Tibial nerve (tissue), 4 donors: ENCODE measurements at regions not wholly inside any gene's neighbourhood (a gene's known extent, or its start where the extent isn't known, plus 50 kb on each side); places are given as distances from the start of the nearest gene placed in this dataset.

ENCODE experiments used
- DNase-seq, 2 donors: peaks; one replicate each; pipeline ENCODE4 v3.0.0-alpha.2; 2019; ENCODE audit warnings: low spot score in 2 of 2
- H3K27ac ChIP-seq, 4 donors: fragments of 200-600 bp; sonication (generic) in 3 of 4; one replicate each; pipeline ENCODE4 v1.5.1; 2017 to 2019; ENCODE audit warnings: mild to moderate bottlenecking in 1 of 4
- H3K27me3 ChIP-seq, 2 donors: fragments of 200-600 bp; sonication (generic) in 1 of 2; one replicate each; pipeline versions ENCODE4 v1.5.1 to v1.6.0; 2017 to 2019
- H3K36me3 ChIP-seq, 3 donors: fragments of 200-600 bp; sonication (generic); one replicate each; pipeline ENCODE4 v1.5.1; 2018 to 2019
- H3K4me1 ChIP-seq, 4 donors: fragments of 200-600 bp; sonication (generic) in 3 of 4; one replicate each; pipeline ENCODE4 v1.5.1; 2017 to 2019
- H3K4me3 ChIP-seq, 4 donors: fragments of 200-600 bp; sonication (generic) in 3 of 4; one replicate each; pipeline ENCODE4 v1.5.1; 2017 to 2019; ENCODE audit warnings: mild to moderate bottlenecking in 1 of 4, moderate library complexity in 1 of 4
- H3K9me3 ChIP-seq, 4 donors: fragments of 200-600 bp; sonication (generic) in 3 of 4; one replicate each; pipeline ENCODE4 v1.5.1; 2017 to 2019
- EP300 ChIP-seq, 2 donors: sonication (generic); formaldehyde crosslinking; IDR thresholded peaks; one replicate each; pipeline ENCODE4 v1.6.1; 2017; ENCODE audit warnings: antibody characterized with exemption in 2 of 2, mild to moderate bottlenecking in 1 of 2
- POLR2A ChIP-seq, 2 donors: fragments of 450-650 bp; IDR thresholded peaks; one replicate each; pipeline ENCODE4 v1.6.1; 2017; ENCODE audit warnings: antibody characterized with exemption in 2 of 2, mild to moderate bottlenecking in 2 of 2, moderate library complexity in 2 of 2
- WGBS, 2 donors: methylation state at CpG; one replicate each; pipeline ENCODE4 v1.1.5; 2018; 5-methylcytosine and 5-hydroxymethylcytosine counted together
- TF ChIP-seq, protein P1 (sequence below), 5 experiments: fragments of 200-600 bp in 3 of 5; fragments of 450-650 bp in 2 of 5; sonication (generic) in 3 of 5; IDR thresholded peaks; one replicate each; pipeline ENCODE4 v1.5.1; 2016 to 2019; ENCODE audit warnings: antibody characterized with exemption in 5 of 5, mild to moderate bottlenecking in 3 of 5, moderate library complexity in 2 of 5

DNA sequence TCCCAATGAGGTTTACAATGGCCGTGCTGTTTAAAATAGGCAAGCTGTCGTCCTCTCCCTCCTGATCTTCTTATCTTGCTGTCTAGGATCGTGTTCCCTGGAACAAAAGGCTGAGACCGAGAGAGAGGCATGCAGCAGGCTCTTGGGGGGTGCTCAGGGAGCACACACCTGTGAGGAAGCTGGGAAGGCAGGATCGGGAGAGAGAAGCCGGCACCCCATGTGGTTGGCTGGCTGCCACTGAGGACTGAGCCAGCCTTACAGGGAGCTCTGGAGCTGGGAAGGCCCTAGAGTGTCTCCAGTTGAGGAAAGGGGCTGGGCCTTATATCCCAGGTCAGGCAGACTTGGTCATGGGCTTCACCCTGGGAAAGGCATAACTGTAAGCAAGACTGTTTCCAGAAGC, 184.2 kb downstream of the LY86 start:
- TF ChIP-seq, protein P1, sequence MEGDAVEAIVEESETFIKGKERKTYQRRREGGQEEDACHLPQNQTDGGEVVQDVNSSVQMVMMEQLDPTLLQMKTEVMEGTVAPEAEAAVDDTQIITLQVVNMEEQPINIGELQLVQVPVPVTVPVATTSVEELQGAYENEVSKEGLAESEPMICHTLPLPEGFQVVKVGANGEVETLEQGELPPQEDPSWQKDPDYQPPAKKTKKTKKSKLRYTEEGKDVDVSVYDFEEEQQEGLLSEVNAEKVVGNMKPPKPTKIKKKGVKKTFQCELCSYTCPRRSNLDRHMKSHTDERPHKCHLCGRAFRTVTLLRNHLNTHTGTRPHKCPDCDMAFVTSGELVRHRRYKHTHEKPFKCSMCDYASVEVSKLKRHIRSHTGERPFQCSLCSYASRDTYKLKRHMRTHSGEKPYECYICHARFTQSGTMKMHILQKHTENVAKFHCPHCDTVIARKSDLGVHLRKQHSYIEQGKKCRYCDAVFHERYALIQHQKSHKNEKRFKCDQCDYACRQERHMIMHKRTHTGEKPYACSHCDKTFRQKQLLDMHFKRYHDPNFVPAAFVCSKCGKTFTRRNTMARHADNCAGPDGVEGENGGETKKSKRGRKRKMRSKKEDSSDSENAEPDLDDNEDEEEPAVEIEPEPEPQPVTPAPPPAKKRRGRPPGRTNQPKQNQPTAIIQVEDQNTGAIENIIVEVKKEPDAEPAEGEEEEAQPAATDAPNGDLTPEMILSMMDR (IDR thresholded peaks at IDR 0.05): no peak
- TF ChIP-seq POLR2A (IDR thresholded peaks at IDR 0.05) (no peak), EP300 (IDR thresholded peaks at IDR 0.05) (no peak)
- DNase-seq: no peak
- Histone ChIP-seq H3K9me3 (peaks cover 0 to 10% (median 0%) of the 10 kb centered on the region in 4 donors), H3K36me3 (no peaks in the 10 kb centered on the region), H3K4me3 (no peak overlapping the region), H3K27me3 (no peaks in the 10 kb centered on the region), H3K27ac (no peak overlapping the region), H3K4me1 (no peaks in the 10 kb centered on the region)
- 55 to 57% methylated on average over 6 of the region's 6 CpGs for WGBS, 2 donors

DNA sequence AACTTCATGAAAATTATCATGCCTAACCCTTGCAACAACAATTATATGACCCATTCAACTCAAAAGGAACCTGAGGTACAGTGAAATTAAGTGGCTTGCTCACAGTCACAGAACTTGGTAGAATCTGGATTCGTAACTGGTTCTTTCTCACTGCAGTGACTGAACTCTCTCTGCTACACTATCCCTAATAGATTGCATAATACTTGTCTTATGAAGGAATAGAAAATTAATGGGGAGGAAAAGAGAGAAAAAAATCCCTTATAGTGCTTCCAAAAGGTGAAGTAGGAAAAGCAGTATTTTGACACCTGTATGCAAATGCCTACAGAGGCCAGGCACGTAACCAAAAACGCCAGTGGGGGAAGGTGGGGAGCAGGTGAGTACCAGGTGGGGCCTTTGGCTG, 186.6 kb downstream of the LY86 start:
- Histone ChIP-seq H3K27ac (no peak overlapping the region), H3K36me3 (no peaks in the 10 kb centered on the region), H3K27me3 (no peaks in the 10 kb centered on the region), H3K4me1 (no peaks in the 10 kb centered on the region), H3K4me3 (no peak overlapping the region), H3K9me3 (peaks cover 0 to 10% (median 0%) of the 10 kb centered on the region in 4 donors)
- no peak for DNase-seq
- WGBS, 2 donors: 83 to 95% methylated on average over 3 of the region's 3 CpGs
- TF ChIP-seq, protein P1 (IDR thresholded peaks at IDR 0.05): no peak
- TF ChIP-seq EP300 (IDR thresholded peaks at IDR 0.05) (no peak), POLR2A (IDR thresholded peaks at IDR 0.05) (no peak)

DNA sequence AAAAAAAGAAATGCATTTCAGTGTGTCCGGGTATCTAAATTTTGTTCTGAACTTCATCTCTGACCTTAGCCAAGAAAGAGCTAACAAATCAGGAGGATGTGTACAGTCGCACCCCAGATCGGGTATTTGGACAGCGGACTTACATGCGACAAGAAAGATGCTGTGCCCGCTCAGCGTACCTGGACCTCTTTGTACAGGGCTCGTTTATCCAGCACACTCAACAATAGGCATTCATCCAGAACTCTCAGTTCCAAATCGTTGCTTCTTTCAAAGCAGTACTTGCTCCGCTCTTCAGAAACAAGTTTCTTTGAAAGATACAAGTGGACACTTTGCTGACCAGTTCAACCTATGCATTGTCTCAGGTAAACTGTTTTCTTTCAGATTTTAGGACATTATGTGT, 191.7 kb downstream of the LY86 start:
- DNase-seq: no peak
- no peaks in the 10 kb centered on the region for H3K36me3 ChIP-seq
- peaks cover 0 to 10% (median 0%) of the 10 kb centered on the region in 4 donors for H3K9me3 ChIP-seq
- H3K4me1 ChIP-seq: peaks cover 0 to 14% (median 0%) of the 10 kb centered on the region in 4 donors
- no peak overlapping the region for H3K4me3 ChIP-seq
- H3K27ac ChIP-seq: no peak overlapping the region
- 89 to 91% methylated on average over 10 of the region's 10 CpGs for WGBS, 2 donors
- H3K27me3 ChIP-seq: no peaks in the 10 kb centered on the region
- TF ChIP-seq EP300 (IDR thresholded peaks at IDR 0.05): no peak

DNA sequence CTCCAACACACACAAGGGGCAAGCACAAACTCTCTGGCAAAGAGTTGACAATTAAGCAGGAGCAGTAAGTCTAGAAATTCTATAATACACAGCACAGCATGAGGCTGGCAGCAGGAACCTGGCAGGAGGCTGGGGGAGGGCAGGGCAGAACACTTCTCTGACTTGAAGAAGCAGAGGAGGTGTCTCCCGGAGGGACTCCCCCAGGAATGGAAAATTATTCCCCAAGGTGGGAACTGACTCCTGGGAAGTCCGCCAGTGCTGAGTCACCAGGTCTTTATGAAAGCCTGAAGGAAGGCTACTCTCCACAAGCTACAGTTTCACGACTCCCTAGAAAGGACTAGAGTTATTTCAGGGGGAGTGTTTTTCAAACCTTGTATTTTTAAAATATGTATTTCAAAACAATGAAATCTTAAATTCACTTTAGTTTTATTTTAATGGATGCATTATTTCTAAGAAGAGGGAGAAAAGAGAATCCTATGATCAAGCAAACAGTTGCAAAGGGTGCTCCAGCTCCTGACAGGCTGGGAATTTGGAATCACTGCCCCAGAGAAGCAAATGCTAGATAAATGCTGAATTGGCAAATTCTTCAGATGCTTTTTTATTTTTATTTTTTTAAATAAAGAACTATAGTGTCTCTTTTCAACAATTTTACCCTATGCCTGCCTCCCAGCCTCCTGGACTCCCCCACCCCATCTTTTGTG, 192.8 kb downstream of the LY86 start:
- no peak overlapping the region for H3K27ac ChIP-seq
- no peaks in the 10 kb centered on the region for H3K27me3 ChIP-seq
- H3K36me3 ChIP-seq: no peaks in the 10 kb centered on the region
- no peak for TF ChIP-seq EP300 (IDR thresholded peaks at IDR 0.05)
- TF ChIP-seq, protein P1 (IDR thresholded peaks at IDR 0.05): no peak
- TF ChIP-seq POLR2A (IDR thresholded peaks at IDR 0.05): no peak
- H3K4me1 ChIP-seq: peaks cover 0 to 23% (median 0%) of the 10 kb centered on the region in 4 donors
- peak; percentile 41 to 56 for DNase-seq
- no peak overlapping the region for H3K4me3 ChIP-seq
- WGBS, 2 donors: 13 to 30% methylated on average over 3 of the region's 3 CpGs
- peaks cover 0 to 10% (median 0%) of the 10 kb centered on the region in 4 donors for H3K9me3 ChIP-seq

DNA sequence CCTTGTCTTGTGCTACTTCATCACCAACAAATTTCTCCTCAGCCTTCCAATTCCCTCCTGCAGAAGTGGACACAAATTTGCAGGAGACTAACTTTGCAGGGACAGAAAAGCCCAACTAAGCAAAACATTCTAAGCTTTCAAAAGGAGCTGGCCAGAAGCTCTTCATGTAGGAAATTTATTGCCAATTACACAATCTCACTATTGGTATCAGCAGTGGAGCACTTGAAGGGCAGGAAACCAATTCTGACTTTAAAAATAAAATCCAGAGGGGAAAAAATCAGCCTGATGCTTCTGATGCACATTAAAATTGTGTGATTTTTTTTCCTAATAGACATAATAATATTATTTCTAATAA, 193.3 kb downstream of the LY86 start:
- Histone ChIP-seq H3K27ac (no peak overlapping the region), H3K4me3 (no peak overlapping the region), H3K9me3 (peaks cover 0 to 5% (median 0%) of the 10 kb centered on the region in 4 donors), H3K27me3 (no peaks in the 10 kb centered on the region), H3K36me3 (no peaks in the 10 kb centered on the region), H3K4me1 (peaks cover 0 to 23% (median 0%) of the 10 kb centered on the region in 4 donors)
- DNase-seq: no peak
- no peak for TF ChIP-seq POLR2A (IDR thresholded peaks at IDR 0.05)
- TF ChIP-seq, protein P1 (IDR thresholded peaks at IDR 0.05): no peak
- TF ChIP-seq EP300 (IDR thresholded peaks at IDR 0.05): no peak
